H9 (cell line): ENCODE measurements at regions not wholly inside any gene's neighbourhood (a gene's known extent, or its start where the extent isn't known, plus 50 kb on each side); places are given as distances from the start of the nearest gene placed in this dataset.

ENCODE experiments used
- DNase-seq: peaks from one replicate; pipeline ENCODE4 v3.0.0-alpha.2; 2017
- H2AFZ ChIP-seq: one replicate; pipeline ENCODE4 v1.6.1; 2013; ENCODE audit warnings: mild to moderate bottlenecking, low read length, control low read depth, moderate library complexity
- H2AK5ac ChIP-seq: 2 replicates; pipeline ENCODE4 v1.6.1; 2013; ENCODE audit warnings: low read length, control low read depth, mixed read lengths; ENCODE audit not compliant: insufficient read length
- H2BK120ac ChIP-seq: one replicate; pipeline ENCODE4 v1.6.1; 2013; ENCODE audit warnings: low read depth, mild to moderate bottlenecking, low read length, control low read depth, inconsistent platforms; ENCODE audit not compliant: poor library complexity, severe bottlenecking
- H2BK12ac ChIP-seq: 2 replicates; pipeline ENCODE4 v1.6.1; 2013; ENCODE audit warnings: low read length, control low read depth, mixed read lengths, low read depth; ENCODE audit not compliant: insufficient read length
- H2BK15ac ChIP-seq: 2 replicates; pipeline ENCODE4 v1.6.1; 2013; ENCODE audit warnings: low read depth, low read length, control low read depth
- H2BK20ac ChIP-seq: one replicate; pipeline ENCODE4 v1.6.1; 2013; ENCODE audit warnings: low read depth, mild to moderate bottlenecking, low read length, control low read depth, inconsistent platforms; ENCODE audit not compliant: poor library complexity, severe bottlenecking
- H2BK5ac ChIP-seq: 2 replicates; pipeline ENCODE4 v1.6.1; 2013; ENCODE audit warnings: low read length, control low read depth, mixed read lengths; ENCODE audit not compliant: insufficient read length
- H3K14ac ChIP-seq: 2 replicates; pipeline ENCODE4 v1.6.1; 2013; ENCODE audit warnings: low read length, control low read depth; ENCODE audit not compliant: insufficient read depth
- H3K18ac ChIP-seq: 2 replicates; pipeline ENCODE4 v1.6.1; 2013; ENCODE audit warnings: low read depth, mild to moderate bottlenecking, mixed read lengths, low read length, control low read depth; ENCODE audit not compliant: insufficient read length
- H3K23ac ChIP-seq: 2 replicates; pipeline ENCODE4 v1.6.1; 2013; ENCODE audit warnings: low read length, control low read depth, mixed read lengths, low read depth; ENCODE audit not compliant: insufficient read length
- H3K23me2 ChIP-seq: 2 replicates; pipeline ENCODE4 v1.6.1; 2013; ENCODE audit warnings: low read depth, mild to moderate bottlenecking, mixed read lengths, low read length, control low read depth; ENCODE audit not compliant: insufficient read length, poor library complexity, severe bottlenecking
- H3K27ac ChIP-seq: 2 replicates; pipeline ENCODE4 v1.5.1; 2013; ENCODE audit warnings: low read length, control low read depth, mixed read lengths, low read depth; ENCODE audit not compliant: insufficient read length
- H3K27me3 ChIP-seq: 2 replicates; pipeline ENCODE4 v1.6.1; 2013; ENCODE audit warnings: low read length, control low read depth, inconsistent platforms; ENCODE audit not compliant: insufficient read depth
- H3K4ac ChIP-seq: 2 replicates; pipeline ENCODE4 v1.6.1; 2013; ENCODE audit warnings: low read depth, mild to moderate bottlenecking, control low read depth, inconsistent platforms, low read length, moderate library complexity
- H3K4me1 ChIP-seq: 2 replicates; pipeline ENCODE4 v1.6.1; 2013; ENCODE audit warnings: low read length, control low read depth, inconsistent platforms; ENCODE audit not compliant: insufficient read depth
- H3K4me2 ChIP-seq: 2 replicates; pipeline ENCODE4 v1.6.1; 2013; ENCODE audit warnings: low read length, control low read depth, mixed read lengths; ENCODE audit not compliant: insufficient read length, insufficient read depth
- H3K56ac ChIP-seq: 2 replicates; pipeline ENCODE4 v1.6.1; 2013; ENCODE audit warnings: low read depth, mild to moderate bottlenecking, mixed read lengths, low read length, control low read depth; ENCODE audit not compliant: insufficient read length
- H3K79me1 ChIP-seq: 2 replicates; pipeline ENCODE4 v1.6.1; 2013; ENCODE audit warnings: low read depth, mild to moderate bottlenecking, moderate library complexity, low read length, control low read depth, inconsistent platforms; ENCODE audit not compliant: insufficient read depth, poor library complexity, severe bottlenecking
- H3K79me2 ChIP-seq: 2 replicates; pipeline ENCODE4 v1.6.1; 2013; ENCODE audit warnings: low read length, control low read depth, inconsistent platforms; ENCODE audit not compliant: insufficient read depth
- H3K9ac ChIP-seq: 2 replicates; pipeline ENCODE4 v1.6.1; 2013; ENCODE audit warnings: low read length, control low read depth, mixed read lengths; ENCODE audit not compliant: insufficient read length; ENCODE audit errors: extremely low read depth
- H3K9me3 ChIP-seq: one replicate; pipeline ENCODE4 v1.6.1; 2013; ENCODE audit warnings: low read depth, low read length, inconsistent platforms; ENCODE audit not compliant: control insufficient read depth
- H3T11ph ChIP-seq: one replicate; pipeline ENCODE4 v1.6.1; 2013; ENCODE audit warnings: mild to moderate bottlenecking, low read length, control low read depth, inconsistent platforms
- H4K20me1 ChIP-seq: one replicate; pipeline ENCODE4 v1.6.1; 2013; ENCODE audit not compliant: control insufficient read depth, insufficient read length, insufficient read depth
- H4K5ac ChIP-seq: 2 replicates; pipeline ENCODE4 v1.6.1; 2013; ENCODE audit warnings: low read depth, mild to moderate bottlenecking, mixed read lengths, low read length, control low read depth; ENCODE audit not compliant: insufficient read length
- H4K8ac ChIP-seq: replicated peaks from 2 replicates; pipeline ENCODE4 v1.6.1; 2013; ENCODE audit warnings: low read length, control low read depth, mixed read lengths, low read depth; ENCODE audit not compliant: insufficient read length
- H4K91ac ChIP-seq: 2 replicates; pipeline ENCODE4 v1.6.1; 2013; ENCODE audit warnings: low read depth, mild to moderate bottlenecking, moderate library complexity, mixed read lengths, low read length, control low read depth; ENCODE audit not compliant: insufficient read length
- H3K27ac Mint-ChIP-seq, 3 experiments: 2 replicates in 2 of 3; 3 replicates in 1 of 3; pipeline ENCODE4 v1.8.0; 2020 to 2021; ENCODE audit warnings: mixed read lengths in 3 of 3, mild to moderate bottlenecking in 1 of 3, moderate library complexity in 1 of 3
- H3K27me3 Mint-ChIP-seq: 2 replicates; pipeline ENCODE4 v1.8.0; 2021; ENCODE audit warnings: low read depth, mild to moderate bottlenecking, moderate library complexity, mixed read lengths
- H3K36me3 Mint-ChIP-seq, 3 experiments: 2 replicates in 2 of 3; 3 replicates in 1 of 3; pipeline ENCODE4 v1.8.0; 2020 to 2021; ENCODE audit warnings: low read depth in 3 of 3, mixed read lengths in 3 of 3; ENCODE audit not compliant: insufficient read depth in 1 of 3
- H3K4me1 Mint-ChIP-seq, 2 experiments: 2 replicates each; pipeline ENCODE4 v1.8.0; 2020; ENCODE audit warnings: mixed read lengths in 2 of 2
- H3K4me3 Mint-ChIP-seq, 2 experiments: 2 replicates in 1 of 2; 3 replicates in 1 of 2; pipeline ENCODE4 v1.8.0; 2020 to 2021; ENCODE audit warnings: mild to moderate bottlenecking in 2 of 2, mixed read lengths in 2 of 2, moderate library complexity in 1 of 2
- H3K9me3 Mint-ChIP-seq, 2 experiments: 2 replicates in 1 of 2; 3 replicates in 1 of 2; pipeline ENCODE4 v1.8.0; 2020; ENCODE audit warnings: mild to moderate bottlenecking in 2 of 2, mixed read lengths in 2 of 2, moderate library complexity in 1 of 2
- CTCF ChIP-seq: fragments of 200-600 bp; sonication (generic); conservative IDR thresholded peaks from 3 replicates; pipeline ENCODE4 v1.8.0; 2021; ENCODE audit warnings: antibody characterized with exemption, mild to moderate bottlenecking
- WGBS: extraction: QIAGEN DNeasy Blood & Tissue Kit; methylation state at CpG from one replicate; pipeline ENCODE4 v1.1.7; 2013; ENCODE audit warnings: missing lambda C conversion rate, low lambda C conversion rate, mixed read lengths; ENCODE audit not compliant: insufficient read length; ENCODE audit errors: extremely low coverage; 5-methylcytosine and 5-hydroxymethylcytosine counted together

GRCh38 chr12:83767723-83768122 lies 1081.0 kb downstream of the TMTC2 start:
- Histone ChIP-seq H2BK12ac (no peak overlapping the region), H3K27me3 (no peaks in the 10 kb centered on the region), H3K4me2 (no peak overlapping the region), H3K23me2 (no peaks in the 10 kb centered on the region), H2AK5ac (no peak overlapping the region), H3K27ac (no peak overlapping the region), H4K20me1 (no peaks in the 10 kb centered on the region), H2BK20ac (no peak overlapping the region), H2BK5ac (no peak overlapping the region), H3K79me2 (no peaks in the 10 kb centered on the region), H4K5ac (no peak overlapping the region), H3K79me1 (no peaks in the 10 kb centered on the region), H2BK15ac (no peak overlapping the region), H3K14ac (no peak overlapping the region), H3K18ac (no peak overlapping the region), H2BK120ac (no peak overlapping the region), H4K8ac (no peak overlapping the region), H2AFZ (no peak overlapping the region), H3K4ac (no peak overlapping the region), H3K9me3 (no peaks in the 10 kb centered on the region), H3K9ac (no peak overlapping the region), H3K23ac (no peak overlapping the region), H3K56ac (no peak overlapping the region), H3K4me1 (no peaks in the 10 kb centered on the region), H4K91ac (no peak overlapping the region), H3T11ph (no peak overlapping the region)
- TF ChIP-seq CTCF: no peak
- no CpG with 5 or more reads among the region's 1 CpG for WGBS
- no peak for DNase-seq
- Mint-ChIP-seq H3K27ac (no peak overlapping the region), H3K27me3 (no peaks in the 10 kb centered on the region), H3K4me3 (no peak overlapping the region), H3K36me3 (peaks cover 0 to 13% (median 5%) of the 10 kb centered on the region in 3 experiments; a peak in 5 of 7 replicates), H3K4me1 (peaks cover 0 to 2% of the 10 kb centered on the region in 2 experiments; a peak in 1 of 4 replicates), H3K9me3 (peaks cover 4 to 14% of the 10 kb centered on the region in 2 experiments)
